Panc1 (cell line): ENCODE measurements at regions not wholly inside any gene's neighbourhood (a gene's known extent, or its start where the extent isn't known, plus 50 kb on each side); places are given as distances from the start of the nearest gene placed in this dataset.

ENCODE experiments used
- CTCF ChIP-seq: fragments of 450-650 bp; IDR thresholded peaks from 2 replicates; pipeline ENCODE4 v1.5.1; 2017; ENCODE audit warnings: mild to moderate bottlenecking
- POLR2AphosphoS5 ChIP-seq: IDR thresholded peaks from 2 replicates; pipeline ENCODE4 v1.6.1; 2012; ENCODE audit warnings: mild to moderate bottlenecking, low read depth, low read length, moderate library complexity
- REST ChIP-seq, 2 experiments: IDR thresholded peaks; 2 replicates each; pipeline ENCODE4 v1.6.1; 2011 to 2012; ENCODE audit warnings: low read depth in 2 of 2, control low read depth in 1 of 2, low read length in 1 of 2, mild to moderate bottlenecking in 1 of 2, moderate library complexity in 1 of 2; ENCODE audit not compliant: insufficient read depth in 1 of 2
- SIN3A ChIP-seq: IDR thresholded peaks from 2 replicates; pipeline ENCODE4 v1.6.1; 2012; ENCODE audit warnings: low read depth, mild to moderate bottlenecking, low read length, moderate library complexity, borderline replicate concordance; ENCODE audit not compliant: insufficient read depth
- TCF7L2 ChIP-seq: IDR thresholded peaks from 2 replicates; pipeline ENCODE4 v1.6.1; 2011; ENCODE audit warnings: mild to moderate bottlenecking, low read depth, low read length, inconsistent platforms

- TF ChIP-seq POLR2AphosphoS5 (no peak), CTCF (no peak), TCF7L2 (no peak), SIN3A (no peak), REST (IDR thresholded peaks at IDR 0.05; ENCODE audit: insufficient read depth in 1 of 2, low read depth in 2 of 2, low read length in 1 of 2) (no peak)
These were observed 234.3 kb upstream of the ZPLD1 start for GRCh38 chr3:102200560-102200959.
